ENCODE measurements at regions not wholly inside any gene's neighbourhood (a gene's known extent, or its start where the extent isn't known, plus 50 kb on each side); places are given as distances from the start of the nearest gene placed in this dataset.

DNA sequence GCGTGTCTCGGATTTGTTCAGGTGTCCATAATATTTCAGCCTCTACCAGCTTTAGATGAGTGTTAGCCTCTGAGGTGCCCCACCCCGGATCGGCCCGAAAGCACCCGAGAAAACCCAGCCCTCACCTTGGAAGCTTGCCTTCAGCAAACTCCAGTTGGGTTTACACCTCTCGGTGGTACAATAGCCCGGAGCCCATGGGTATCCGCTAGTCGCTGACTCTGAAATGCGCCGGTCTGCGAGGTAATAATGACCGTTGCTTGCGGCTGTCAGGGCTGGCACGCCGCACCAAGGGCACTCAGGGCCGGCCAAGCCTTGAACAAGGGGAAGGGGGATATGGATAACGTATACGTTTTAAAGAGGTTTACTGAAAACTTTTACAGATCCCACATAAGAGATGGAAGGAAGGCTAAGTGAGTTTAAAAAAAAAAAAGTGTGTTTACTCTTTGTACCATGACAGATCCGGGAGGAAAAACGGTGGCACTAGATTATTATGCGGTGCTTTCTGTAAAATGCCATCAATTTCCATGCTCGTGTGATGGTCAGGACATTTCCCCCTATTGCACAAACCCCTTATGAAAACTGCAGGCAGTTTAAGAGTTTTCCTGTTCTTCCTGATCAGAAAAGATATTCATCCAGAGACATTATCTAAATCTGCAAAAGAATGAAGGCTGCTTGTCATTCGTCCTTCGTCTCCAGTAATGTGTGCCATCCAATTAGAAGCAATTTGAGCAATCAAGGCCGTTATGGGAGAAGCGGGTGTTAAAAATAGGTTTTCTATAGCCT is 124.2 kb downstream of the TMEM161B start:
- DNase-seq = no peak

DNA sequence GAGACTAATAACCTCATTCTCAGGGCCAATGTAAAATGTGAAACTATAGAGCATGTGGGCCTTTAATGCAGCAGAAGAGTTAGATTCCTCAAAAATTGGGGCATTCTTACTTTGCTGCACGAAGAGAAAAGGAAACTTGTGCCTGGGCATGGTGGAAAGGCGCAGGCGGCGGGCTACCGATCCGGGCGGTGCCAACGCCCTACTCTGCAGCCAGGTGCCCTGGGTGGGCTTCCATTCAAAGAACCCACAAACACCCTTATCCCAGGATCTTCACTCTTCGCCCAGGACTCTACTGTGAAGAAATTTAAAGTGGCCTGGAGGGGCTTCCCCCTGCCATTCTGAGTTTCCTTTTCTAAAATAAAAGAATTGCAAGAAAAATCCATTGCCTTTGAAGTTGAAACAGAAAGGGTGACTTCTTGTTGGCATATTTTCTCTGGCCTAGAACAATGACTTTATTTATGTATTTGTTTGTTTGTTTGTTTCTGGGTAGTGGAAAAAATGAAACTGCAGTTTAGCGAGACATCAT is 124.9 kb downstream of the TMEM161B start:
- no peak for DNase-seq

DNA sequence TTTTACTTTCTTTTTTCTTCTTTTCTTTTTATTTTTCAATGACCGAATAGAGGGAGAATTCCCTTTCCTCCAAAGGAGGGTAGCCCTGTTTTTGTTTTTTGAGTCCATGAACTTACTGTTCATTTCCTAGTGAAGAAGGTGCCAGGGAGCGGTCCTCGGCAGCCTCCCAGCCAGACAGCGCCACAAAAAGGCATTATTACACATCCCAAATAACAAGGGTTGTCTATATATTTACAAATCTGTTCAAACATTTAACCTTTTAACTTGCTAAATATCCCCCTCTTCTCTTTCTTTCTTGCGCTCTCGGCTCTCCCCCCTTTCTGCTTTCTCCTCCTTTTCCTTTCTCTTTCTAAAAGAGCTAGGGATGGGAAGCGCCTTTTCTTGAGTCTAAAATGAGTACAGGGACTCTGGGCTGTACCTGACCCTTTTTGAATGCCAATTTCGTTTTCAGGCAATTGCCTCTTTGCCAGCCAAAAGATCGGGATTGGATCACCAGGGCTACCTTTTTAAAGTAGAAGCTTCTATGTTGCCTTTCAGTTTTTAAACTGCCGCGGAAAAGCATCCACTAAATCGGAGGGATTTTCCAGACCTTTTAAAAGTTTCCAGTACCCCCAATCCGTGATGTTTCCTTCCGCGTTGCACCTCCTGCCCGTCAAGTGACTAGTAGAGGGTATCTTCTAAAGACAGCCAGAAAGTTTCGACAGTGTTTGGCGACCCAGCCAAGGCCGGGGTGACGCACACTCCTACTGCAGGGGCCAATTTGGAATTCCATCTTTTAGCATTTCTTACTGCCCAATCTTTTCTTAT is 125.6 kb downstream of the TMEM161B start:
- DNase-seq = no peak

DNA sequence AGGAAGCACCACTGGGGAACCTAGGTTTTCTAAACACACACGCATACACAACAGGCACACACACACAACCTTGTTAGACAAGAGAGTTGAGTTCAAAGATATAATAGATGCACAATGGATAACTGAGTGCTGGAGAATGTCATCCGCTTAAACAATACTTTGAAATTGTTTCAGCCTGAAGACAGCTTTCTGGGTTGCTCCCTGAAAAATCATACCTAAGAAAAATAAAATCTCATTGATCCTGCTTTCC is 126.1 kb downstream of the TMEM161B start:
- no peak for DNase-seq

DNA sequence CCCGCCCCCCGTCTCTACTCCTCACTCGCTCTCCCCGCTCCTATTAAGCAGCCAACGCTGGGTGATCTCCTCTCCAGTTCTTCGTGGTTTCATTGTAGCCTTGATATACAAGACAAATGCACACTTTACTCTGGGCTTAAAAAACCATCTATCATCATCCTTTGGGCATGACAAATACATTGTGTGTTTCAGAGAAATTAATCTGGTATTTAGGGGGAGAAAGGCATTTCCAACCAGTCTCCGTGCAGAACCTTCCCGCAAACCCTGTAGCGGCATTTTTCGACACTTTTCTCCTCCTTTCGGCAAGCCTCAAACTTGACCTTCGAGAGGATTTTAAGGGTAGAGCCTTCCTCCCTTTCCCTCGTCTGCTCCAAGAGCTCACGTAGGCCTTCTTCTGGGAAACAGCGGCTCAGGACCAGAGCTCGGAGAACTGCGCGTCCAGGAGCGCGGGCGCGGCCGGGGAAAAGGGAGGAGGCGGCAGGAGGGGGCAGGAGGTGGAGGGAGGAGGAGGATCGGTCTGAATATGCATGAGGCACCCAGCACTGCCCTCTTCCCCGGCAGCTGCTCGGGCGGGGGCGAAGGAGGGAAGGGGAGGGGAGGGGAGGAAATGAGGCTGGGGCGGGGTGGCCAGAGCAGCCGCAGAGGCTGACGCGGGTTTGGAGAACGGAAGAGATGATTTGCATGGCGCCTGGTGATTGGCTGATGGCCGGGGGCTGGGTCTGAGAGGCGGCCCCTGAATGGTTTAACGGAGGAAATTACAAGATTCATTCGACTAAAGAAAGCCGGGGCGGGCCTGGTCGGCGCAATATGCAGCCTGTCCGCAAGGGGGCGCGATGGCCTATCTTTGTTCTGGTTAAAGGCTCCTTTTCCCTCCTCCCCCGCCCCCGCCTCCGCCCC is 127.5 kb downstream of the TMEM161B start:
- DNase-seq = peak; percentile 55

DNA sequence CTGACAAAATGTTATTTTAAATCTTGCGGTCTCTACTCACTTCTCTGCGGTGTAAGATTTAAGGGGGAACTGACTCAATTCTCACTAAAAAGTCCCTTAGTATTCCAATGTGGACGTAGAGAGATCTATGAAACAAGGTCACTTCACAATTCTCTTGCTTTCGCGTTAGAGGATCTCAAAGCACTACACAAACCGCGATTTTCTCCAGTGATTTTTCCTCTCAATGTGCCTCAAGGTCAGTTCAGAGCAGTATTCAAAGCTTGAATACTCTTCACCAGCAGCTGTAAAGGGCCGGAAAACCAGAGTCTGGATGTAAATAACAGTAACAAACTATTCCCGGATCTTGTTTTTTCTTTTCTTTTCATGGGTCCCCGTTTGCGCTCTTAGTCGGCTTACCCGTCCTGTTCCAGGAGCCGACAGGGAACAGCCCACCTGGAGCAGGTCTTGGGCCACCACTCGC is 128.2 kb downstream of the TMEM161B start:
- no peak for DNase-seq

DNA sequence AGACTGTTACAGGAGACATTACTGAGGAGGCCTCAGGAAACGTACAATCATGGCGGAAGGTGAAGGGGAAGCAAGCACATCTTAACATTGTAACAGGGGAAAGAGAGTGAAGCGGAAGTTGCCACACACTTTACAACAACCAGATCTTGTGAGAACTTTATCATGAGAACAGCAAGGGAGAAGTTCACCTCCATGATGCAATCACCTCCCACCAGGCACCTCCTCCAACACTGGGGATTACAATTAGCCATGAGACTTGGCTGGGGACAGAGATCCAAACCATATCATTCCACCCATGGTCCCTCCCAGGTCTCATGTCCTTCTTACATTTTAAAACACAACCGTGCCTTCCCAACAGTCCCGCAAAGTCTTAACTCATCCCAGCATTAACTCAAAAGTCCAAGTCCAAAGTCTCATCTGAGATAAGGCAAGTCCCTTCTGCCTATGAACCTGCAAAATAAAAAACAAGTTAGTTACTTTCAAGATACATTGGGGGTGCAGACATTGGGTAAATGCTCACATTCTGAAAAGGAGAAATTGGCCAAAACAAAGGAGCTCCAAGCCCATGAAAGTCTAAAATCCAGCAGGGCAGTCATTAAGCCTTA is 138.3 kb downstream of the TMEM161B start:
- no peak for DNase-seq

DNA sequence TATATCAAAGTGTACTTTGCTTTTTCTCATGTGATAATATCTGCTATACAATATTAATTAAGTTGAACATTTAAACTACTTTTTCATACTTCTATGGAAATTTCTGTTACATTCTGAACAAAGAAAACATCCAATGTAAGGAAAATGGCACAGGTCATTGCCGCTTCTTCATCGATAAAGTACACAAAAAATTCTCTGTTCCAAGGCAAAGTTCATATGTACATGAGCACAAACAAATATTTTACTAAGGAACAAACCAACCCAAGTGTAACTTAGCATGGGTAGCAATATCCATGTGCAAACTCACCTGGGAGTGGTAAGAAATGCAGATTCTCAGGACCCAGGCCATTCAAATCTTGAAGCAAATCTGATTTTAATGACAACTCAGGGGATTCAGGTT is 139.8 kb downstream of the TMEM161B start:
- DNase-seq = no peak

DNA sequence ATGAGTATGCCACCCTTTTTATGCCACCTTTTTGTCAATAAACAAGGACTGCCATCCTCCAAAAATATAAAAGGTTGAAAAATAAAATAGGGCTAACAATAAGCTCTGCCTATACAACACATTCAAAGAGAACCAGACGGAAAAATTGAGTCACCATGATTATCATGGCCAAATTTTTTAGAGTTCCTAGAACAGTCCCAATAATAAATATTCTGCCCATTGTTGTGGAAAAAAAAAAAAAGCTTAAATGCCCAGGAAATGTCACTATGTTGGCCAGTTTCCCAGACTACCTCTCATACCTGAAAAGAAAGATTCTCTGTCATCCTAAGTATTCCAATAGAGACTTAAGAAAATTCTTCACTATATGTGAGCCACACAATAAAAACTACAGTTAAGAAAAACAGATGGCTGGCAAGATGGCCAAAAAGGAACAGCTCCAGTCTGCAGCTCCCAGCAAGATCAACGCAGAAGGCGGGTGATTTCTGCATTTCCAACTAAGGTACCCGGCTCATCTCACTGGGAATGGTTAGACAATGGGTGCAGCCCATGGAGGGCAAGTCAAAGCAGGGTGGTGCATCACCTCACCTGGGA is 149.0 kb downstream of the TMEM161B start:
- no peak for DNase-seq

DNA sequence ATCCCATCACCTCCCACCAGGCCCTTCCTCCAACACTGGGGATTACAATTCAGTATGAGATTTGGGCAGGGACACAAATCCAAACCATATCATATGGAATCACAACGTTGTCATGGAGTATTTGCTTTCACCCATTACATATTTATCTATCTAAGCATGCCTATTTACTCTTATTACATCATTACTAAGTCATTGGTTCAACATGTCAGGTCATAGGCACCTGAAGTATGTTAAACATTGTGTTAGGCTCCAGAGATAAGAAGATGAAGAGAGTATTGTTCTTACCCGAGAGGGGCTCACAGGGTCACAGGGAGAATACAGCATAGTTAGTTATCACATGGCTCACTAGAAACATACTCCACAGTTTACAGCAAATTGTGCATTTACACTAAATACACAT is 150.5 kb downstream of the TMEM161B start:
- DNase-seq = no peak

DNA sequence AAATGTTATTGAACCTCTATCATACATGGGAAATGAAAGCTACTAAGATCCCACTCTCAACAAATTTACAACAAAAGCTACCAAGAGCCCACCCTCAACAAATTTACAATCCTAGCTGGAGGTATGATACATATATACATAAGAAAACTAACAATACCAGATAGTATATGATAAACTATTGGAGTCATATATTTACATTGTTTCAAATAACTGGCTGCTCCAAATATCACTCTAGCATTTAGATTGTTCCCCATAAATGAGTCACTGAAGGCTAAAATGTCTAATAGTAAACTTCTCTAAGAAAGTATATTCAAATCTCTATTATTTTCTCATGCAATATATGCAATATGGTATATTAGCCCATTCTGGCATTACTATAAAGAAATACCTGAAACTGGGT is 151.1 kb downstream of the TMEM161B start:
- DNase-seq = no peak

DNA sequence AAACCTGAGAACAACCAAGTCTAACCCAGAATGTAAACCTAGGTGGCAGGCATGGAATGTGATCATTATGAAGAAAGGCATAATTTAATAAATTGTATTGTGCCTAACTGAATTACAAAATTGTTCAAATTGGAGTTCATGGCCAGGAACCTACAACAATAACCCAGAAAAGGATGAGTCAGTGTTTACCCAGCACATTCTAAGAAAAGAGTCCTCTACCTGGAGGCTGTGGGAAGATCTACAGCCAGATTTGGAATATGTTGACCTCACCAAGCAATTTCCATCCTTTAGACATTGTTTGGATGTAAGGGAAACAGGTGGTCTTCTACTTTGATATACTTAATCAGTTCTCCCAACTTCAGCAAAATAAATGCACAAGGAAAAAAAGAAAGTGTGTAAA is 152.2 kb downstream of the TMEM161B start:
- DNase-seq = no peak

DNA sequence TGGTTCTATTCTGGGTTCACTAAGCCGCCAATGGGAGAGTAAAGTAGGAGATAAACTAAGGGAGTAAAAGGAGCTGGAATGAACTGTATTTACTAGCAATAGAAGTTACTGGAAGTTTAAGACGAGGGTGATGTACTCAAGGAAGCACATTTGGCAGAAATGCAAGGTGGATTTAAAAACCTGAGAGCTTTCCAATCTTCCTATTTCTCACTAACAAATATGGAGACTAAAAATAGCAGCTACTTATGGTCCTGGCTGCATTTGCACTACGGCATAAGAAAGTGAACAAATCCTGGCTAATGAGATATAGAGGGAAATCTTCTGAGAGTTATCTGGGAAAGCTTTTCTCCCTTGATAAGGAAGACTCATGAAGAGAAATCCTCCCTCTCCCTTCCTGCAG is 153.4 kb downstream of the TMEM161B start:
- no peak for DNase-seq

DNA sequence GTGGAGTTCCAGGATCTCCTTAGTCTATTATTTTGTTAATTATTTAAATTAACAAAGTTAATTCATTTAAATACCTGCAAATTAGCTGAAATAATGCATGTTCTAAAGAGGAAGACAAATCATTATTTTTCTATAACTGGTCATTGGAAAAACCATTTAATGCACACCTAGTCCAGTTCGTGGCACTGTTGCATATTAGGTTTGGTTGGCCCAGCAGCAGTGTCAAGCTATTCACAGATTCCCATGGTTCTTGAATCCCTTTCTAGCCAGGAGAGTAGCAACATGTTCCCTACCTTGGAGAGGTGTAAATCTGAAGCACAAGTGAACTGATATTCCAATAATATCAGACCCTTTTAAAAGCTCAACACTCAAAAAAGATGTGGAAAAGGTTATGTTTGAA is 155.2 kb downstream of the TMEM161B start:
- no peak for DNase-seq

DNA sequence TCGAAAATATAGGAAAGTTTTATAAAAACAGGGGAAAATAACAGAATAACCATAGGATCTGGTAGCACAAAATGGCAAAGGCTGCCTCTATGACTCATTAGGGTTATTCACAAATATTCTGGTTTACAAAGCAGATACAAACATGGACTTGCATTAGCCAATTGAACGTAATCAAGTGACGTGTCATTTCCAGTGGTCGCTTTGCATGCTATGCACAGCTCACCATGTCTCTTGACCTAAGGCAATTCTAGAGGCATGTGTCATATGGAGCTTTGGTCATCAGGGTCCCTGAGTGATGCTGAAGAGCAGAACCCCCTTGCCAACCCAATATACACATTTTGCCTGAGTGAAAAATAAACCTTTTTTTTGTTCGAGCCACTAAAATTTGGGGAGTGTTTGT is 158.8 kb downstream of the TMEM161B start:
- no peak for DNase-seq

DNA sequence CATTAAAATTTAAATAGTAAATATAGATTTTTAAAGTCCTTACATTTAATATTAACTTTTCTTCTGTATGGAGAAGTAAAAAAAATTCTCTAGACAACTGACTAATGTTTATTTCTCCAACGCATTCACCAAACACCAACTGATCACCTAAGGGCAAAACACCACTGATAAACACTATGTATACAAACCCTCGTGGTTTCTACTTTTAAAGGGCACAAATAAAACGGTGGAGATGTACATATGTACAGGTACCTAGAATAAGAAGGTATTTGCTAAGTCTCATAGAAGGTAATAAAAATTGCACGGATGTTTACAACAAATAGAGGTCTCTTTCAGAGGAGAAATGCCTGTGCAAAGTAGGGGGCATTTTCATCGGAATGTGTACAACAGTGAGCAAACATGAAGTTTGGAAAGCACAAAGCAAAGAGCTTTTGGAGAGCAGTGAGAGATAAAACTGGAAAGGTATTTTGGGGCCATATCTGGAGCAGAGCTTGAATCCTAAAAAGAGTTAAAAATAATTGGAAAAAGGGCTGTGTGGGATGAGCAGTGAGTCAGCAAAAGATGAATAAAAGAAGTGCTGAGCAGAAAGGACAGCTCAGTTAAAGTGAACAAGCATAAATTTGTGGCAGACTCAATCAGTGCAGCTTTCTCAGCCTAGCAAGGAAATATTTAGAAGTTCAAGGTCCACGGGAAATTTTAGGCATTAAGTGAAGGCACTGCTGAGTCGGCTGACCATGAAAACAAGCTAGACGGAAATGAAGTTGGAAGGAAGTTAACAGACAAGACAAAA is 160.0 kb downstream of the TMEM161B start:
- no peak for DNase-seq

DNA sequence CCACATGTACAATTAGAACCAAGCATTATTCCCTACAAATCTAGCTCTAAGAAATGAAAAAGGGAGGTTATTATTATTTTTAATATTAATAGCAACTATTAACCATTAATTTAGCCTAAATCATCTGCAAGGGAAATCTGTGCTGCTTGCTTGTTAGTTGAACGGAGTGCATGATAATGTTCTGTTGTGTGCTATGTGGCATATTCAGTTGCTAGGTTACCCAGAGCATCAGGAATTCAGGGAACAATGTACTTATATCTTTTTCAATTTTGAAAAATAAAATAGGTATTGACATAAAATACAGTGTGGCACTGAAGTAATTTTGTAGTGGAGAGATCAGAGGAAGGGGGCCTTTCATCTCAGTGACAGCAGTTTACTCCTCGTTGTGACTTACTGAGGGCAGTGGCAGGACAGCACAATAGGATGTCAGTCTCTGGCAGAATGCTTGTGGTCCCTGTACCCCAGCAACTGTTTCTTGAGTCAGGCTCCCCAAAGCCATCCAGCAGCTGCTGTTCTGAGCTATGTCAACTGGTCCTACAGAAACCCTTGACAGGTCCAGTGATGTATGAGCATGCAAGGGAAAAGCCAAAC is 173.6 kb downstream of the TMEM161B start:
- no peak for DNase-seq

DNA sequence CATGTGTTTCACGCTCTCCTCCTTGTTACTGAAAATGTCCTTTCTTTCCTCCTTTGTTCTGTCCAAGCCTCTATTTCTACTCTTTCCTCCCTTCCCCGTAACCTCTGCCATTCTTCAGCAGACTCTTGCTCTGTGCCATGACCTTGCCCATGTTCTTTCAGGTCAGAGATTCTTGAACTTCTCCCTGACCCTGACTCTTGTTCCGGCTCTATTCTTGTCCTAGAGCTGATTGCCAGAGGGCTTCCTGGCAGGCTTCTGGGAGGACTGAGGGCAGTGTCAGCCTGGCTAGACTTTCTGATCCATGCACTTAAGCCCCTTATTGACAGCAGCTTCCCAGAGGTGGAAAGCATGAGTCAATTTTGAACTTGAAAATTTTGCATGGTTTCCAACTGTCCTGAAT is 174.2 kb downstream of the TMEM161B start:
- DNase-seq = no peak

DNA sequence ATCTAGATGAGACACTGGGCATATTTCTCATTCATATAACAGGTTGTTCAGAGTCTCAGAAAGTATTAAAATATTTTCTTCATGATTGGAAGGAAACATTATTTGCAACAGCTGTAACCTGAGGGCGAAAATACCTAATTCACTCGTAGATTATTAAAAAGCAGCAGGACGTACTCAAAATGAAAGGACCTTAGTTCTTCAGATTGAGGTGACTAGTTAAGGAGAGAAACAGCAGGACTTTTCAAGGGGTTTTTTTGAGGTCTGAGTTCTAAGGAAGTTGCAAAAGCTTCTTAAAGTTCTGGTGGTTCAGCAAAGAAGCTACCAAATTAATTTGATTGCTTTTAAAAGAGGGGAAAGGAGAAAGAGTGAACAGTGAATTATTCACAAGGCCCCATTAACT is 174.9 kb downstream of the TMEM161B start:
- no peak for DNase-seq

DNA sequence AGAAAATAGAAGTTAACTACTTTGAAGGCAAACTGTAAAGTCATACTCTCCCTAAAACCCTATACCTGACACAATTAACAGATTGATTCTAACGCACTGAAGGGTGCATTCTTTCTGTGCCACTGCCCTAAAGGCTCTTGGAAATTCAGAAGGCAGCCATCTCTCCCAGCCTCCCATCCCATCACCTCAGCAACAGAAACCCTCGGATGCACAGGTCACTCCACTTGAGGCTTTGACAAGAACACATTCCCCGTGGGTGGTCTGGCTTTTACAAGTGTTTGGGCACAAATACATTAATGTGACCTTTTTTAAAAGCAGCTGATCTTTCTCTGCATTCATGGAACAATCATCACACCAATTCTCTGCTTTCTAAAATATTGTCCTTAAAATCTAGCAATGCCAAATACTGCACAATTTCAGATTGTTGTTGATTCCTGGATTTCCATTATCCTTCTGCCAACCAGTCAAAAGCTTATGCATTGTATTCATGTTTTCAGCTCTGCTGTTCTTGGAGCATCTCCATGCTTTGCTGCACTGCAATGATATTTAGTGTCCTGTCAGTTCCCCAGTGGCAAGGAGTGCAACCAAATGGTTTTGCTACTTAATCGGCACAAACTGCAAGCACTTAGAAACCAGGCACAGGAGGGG is 175.6 kb downstream of the TMEM161B start:
- no peak for DNase-seq

DNA sequence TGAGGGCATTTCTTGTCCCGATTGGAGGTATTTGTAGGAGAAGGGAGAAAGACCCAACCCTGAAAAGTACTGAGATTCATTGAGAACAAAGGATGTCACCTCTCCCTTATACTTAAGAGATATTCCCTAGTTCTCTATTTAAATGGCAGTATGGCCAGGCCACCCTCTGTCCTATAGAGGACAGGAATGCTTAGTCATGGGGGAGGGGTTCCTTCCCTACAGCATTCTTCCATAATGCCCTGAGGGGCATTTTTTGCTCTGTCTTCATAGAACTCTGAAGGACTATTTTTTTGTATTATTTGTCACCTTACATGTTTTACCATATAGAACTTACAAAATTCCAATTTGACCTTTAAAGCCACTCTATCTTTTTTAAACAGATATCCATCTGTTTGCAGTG is 176.3 kb downstream of the TMEM161B start:
- no peak for DNase-seq
